HCT116 (cell line): ENCODE measurements at regions not wholly inside any gene's neighbourhood (a gene's known extent, or its start where the extent isn't known, plus 50 kb on each side); places are given as distances from the start of the nearest gene placed in this dataset.

ENCODE experiments used
- ATAC-seq: fragments of 200-7000 bp; cut with Tn5 transposase; 2 replicates; pipeline ENCODE4 v1.9.1; 2020; ENCODE audit warnings: mild to moderate bottlenecking, moderate library complexity
- BruUV-seq: library from RNA; stranded (reverse); fragments of 400-500 nt; replicated peaks from 2 replicates; lab custom pipeline; 2021; lab: Mats Ljungman, UMichigan
- CTCF ChIA-PET: fragments of 300-600 bp; sonication (Branson Sonifier 250); formaldehyde crosslinking; loops from one replicate; lab custom pipeline; 2021; ENCODE audit warnings: antibody characterized with exemption; lab: Charles Lee
- POLR2A ChIA-PET: fragments of 300-600, 350-600 bp; sonication (Branson Sonifier 250); formaldehyde crosslinking; loops from one replicate; lab custom pipeline; 2021; ENCODE audit warnings: antibody characterized with exemption; lab: Charles Lee
- RAD21 ChIA-PET, 2 experiments: fragments of 300-600 bp; sonication (Branson Sonifier 250); formaldehyde crosslinking; loops; one replicate each; lab custom pipeline; 2023; ENCODE audit warnings: low total read pairs in 2 of 2; ENCODE audit not compliant: uncharacterized antibody in 2 of 2, unreplicated experiment in 2 of 2, low non-redundant PET in 1 of 2; lab: Charles Lee
- DNase-seq: peaks from one replicate; pipeline ENCODE4 v3.0.0-alpha.2; 2010; ENCODE audit warnings: low read depth, low spot score
- H2AFZ ChIP-seq: fragments of 200-600 bp; shearing (Covaris generic), sonication (generic); 2 replicates; pipeline ENCODE4 v1.6.1; 2017; ENCODE audit warnings: low read depth, mixed run types, mixed read lengths, antibody characterized with exemption, low read length; ENCODE audit not compliant: poor library complexity, severe bottlenecking
- H3K27ac ChIP-seq: 2 replicates; pipeline ENCODE4 v1.5.1; 2012; ENCODE audit warnings: low read depth, low read length
- H3K27me3 ChIP-seq: fragments of 200-600 bp; sonication (generic); 2 replicates; pipeline ENCODE4 v1.6.1; 2016; ENCODE audit warnings: mixed run types, low read length, mixed read lengths; ENCODE audit not compliant: insufficient read depth
- H3K36me3 ChIP-seq, 2 experiments: fragments of 200-500 bp in 1 of 2; fragments of 200-600 bp in 1 of 2; sonication (Bioruptor generic) in 1 of 2; sonication (generic) in 1 of 2; 2 replicates each; pipeline versions ENCODE4 v1.5.1 to v1.6.1; 2014 to 2016; ENCODE audit warnings: low read length in 2 of 2, inconsistent platforms in 1 of 2, mixed read lengths in 1 of 2, mixed run types in 1 of 2; ENCODE audit not compliant: insufficient read depth in 2 of 2, control insufficient read depth in 1 of 2
- H3K4me1 ChIP-seq, 2 experiments: fragments of 200-600 bp in 1 of 2; sonication (generic) in 1 of 2; 2 replicates each; pipeline versions ENCODE4 v1.5.1 to v1.6.1; 2012 to 2017; ENCODE audit warnings: low read length in 2 of 2, inconsistent platforms in 1 of 2, mild to moderate bottlenecking in 1 of 2, mixed read lengths in 1 of 2, mixed run types in 1 of 2, moderate library complexity in 1 of 2; ENCODE audit not compliant: insufficient read depth in 2 of 2, control insufficient read depth in 1 of 2
- H3K4me2 ChIP-seq: fragments of 200-600 bp; sonication (generic); 2 replicates; pipeline ENCODE4 v1.6.1; 2017; ENCODE audit warnings: mixed run types, low read length, mixed read lengths
- H3K4me3 ChIP-seq, 2 experiments: fragments of 200-600 bp in 1 of 2; sonication (generic) in 1 of 2; replicated peaks in 1 of 2; 2 replicates each; pipeline ENCODE4 v1.5.1; 2011 to 2016; ENCODE audit warnings: low read length in 2 of 2, control low read depth in 1 of 2, low read depth in 1 of 2, mild to moderate bottlenecking in 1 of 2, mixed read lengths in 1 of 2, mixed run types in 1 of 2
- H3K79me2 ChIP-seq: fragments of 200-600 bp; sonication (generic); 2 replicates; pipeline ENCODE4 v1.6.1; 2017; ENCODE audit warnings: mild to moderate bottlenecking, mixed run types, low read length, moderate library complexity, mixed read lengths; ENCODE audit not compliant: insufficient read depth
- H3K9ac ChIP-seq: fragments of 200-600 bp; sonication (generic); 2 replicates; pipeline ENCODE4 v1.6.1; 2016; ENCODE audit warnings: low read length, mixed read lengths
- H3K9me2 ChIP-seq: fragments of 200-600 bp; sonication (generic), shearing (Covaris generic); 2 replicates; pipeline ENCODE4 v1.6.1; 2017; ENCODE audit warnings: mixed run types, mild to moderate bottlenecking, moderate library complexity; ENCODE audit not compliant: insufficient read depth
- H3K9me3 ChIP-seq, 2 experiments: fragments of 200-500 bp in 1 of 2; fragments of 200-600 bp in 1 of 2; sonication (Bioruptor generic) in 1 of 2; sonication (generic) in 1 of 2; 2 replicates each; pipeline ENCODE4 v1.6.1; 2014 to 2017; ENCODE audit warnings: low read length in 2 of 2, mixed read lengths in 2 of 2, inconsistent platforms in 1 of 2, low read depth in 1 of 2, mild to moderate bottlenecking in 1 of 2, mixed run types in 1 of 2, moderate library complexity in 1 of 2; ENCODE audit not compliant: control insufficient read depth in 1 of 2, insufficient read depth in 1 of 2
- H4K20me1 ChIP-seq: fragments of 200-600 bp; sonication (generic), shearing (Covaris generic); 2 replicates; pipeline ENCODE4 v1.6.1; 2017; ENCODE audit warnings: mixed run types, mild to moderate bottlenecking, moderate library complexity; ENCODE audit not compliant: insufficient read depth
- ELF1 ChIP-seq: IDR thresholded peaks from 2 replicates; pipeline ENCODE4 v1.6.1; 2012; ENCODE audit warnings: low read depth, borderline replicate concordance
- EZH2 ChIP-seq: fragments of 200-600 bp; sonication (generic); IDR thresholded peaks from 2 replicates; pipeline ENCODE4 v1.6.1; 2017; ENCODE audit warnings: antibody characterized with exemption, mixed run types
- TCF7L2 ChIP-seq: IDR thresholded peaks from 2 replicates; pipeline ENCODE4 v1.7.0; 2011; ENCODE audit warnings: borderline replicate concordance, inconsistent platforms; ENCODE audit not compliant: insufficient read depth, insufficient read length; ENCODE audit errors: extremely low read depth
- intact Hi-C: fragments of 100-400 bp; cut with micrococcal nuclease; formaldehyde crosslinking; loops from 2 replicates; pipeline ENCODE4 v1.10.0; 2022
- TF ChIP-seq, protein P1 (sequence below), 3 experiments: fragments of 200-600 bp in 1 of 3; sonication (generic) in 1 of 3; IDR thresholded peaks in 2 of 3; conservative IDR thresholded peaks in 1 of 3; 2 replicates each; pipeline ENCODE4 v1.5.1; 2012 to 2017; ENCODE audit warnings: low read depth in 2 of 3, low read length in 2 of 3, antibody characterized with exemption in 1 of 3, borderline replicate concordance in 1 of 3, control low read depth in 1 of 3, mild to moderate bottlenecking in 1 of 3, mixed read lengths in 1 of 3, mixed run types in 1 of 3, moderate library complexity in 1 of 3; ENCODE audit not compliant: insufficient read depth in 1 of 3
- TF ChIP-seq, protein P2 (sequence below): IDR thresholded peaks from 2 replicates; pipeline ENCODE4 v1.6.1; 2012
- TF ChIP-seq, protein P3 (sequence below): IDR thresholded peaks from 2 replicates; pipeline ENCODE4 v1.6.1; 2011; ENCODE audit warnings: mild to moderate bottlenecking, low read length, moderate library complexity; ENCODE audit not compliant: insufficient replicate concordance; ENCODE audit errors: extremely low read depth

DNA sequence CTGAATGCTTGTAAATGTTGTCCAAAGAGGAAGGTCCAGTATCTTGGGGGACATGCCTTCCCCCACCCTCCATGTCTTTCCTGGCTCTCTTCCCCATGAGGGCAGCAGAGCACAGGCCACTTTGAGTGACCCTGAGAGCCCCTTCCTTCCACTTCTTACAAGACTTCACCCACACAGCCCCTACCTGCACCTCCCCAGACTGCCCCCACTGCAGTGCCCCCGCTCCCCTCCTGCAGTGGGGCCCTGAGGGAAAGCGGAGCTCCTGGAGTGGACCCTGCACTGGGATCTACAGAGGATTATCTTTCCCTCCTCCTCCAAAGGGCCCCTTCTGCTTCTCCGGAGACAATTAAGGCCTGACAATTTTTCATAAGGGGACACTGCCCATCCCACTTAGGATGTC, 326.8 kb downstream of the TCERG1L start:
- no peak for DNase-seq
- no TSS peak for BruUV-seq
- Histone ChIP-seq H3K9me3 (no peaks in the 10 kb centered on the region), H3K9me2 (no peaks in the 10 kb centered on the region), H4K20me1 (no peaks in the 10 kb centered on the region), H3K79me2 (no peaks in the 10 kb centered on the region), H3K27ac (no peak overlapping the region), H2AFZ (no peak overlapping the region), H3K4me1 (no peaks in the 10 kb centered on the region), H3K4me2 (no peak overlapping the region), H3K27me3 (no peaks in the 10 kb centered on the region)
- RAD21 ChIA-PET: no interaction called here
- no peak for ATAC-seq
- CTCF ChIA-PET: no interaction called here
- POLR2A ChIA-PET: no interaction called here
- intact Hi-C loops: no loop called here
- TF ChIP-seq, protein P1, sequence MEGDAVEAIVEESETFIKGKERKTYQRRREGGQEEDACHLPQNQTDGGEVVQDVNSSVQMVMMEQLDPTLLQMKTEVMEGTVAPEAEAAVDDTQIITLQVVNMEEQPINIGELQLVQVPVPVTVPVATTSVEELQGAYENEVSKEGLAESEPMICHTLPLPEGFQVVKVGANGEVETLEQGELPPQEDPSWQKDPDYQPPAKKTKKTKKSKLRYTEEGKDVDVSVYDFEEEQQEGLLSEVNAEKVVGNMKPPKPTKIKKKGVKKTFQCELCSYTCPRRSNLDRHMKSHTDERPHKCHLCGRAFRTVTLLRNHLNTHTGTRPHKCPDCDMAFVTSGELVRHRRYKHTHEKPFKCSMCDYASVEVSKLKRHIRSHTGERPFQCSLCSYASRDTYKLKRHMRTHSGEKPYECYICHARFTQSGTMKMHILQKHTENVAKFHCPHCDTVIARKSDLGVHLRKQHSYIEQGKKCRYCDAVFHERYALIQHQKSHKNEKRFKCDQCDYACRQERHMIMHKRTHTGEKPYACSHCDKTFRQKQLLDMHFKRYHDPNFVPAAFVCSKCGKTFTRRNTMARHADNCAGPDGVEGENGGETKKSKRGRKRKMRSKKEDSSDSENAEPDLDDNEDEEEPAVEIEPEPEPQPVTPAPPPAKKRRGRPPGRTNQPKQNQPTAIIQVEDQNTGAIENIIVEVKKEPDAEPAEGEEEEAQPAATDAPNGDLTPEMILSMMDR (IDR thresholded peaks at IDR 0.05 in 2 of 3, conservative IDR thresholded peaks at IDR 0.05 in 1 of 3; ENCODE audit: borderline replicate concordance in 1 of 3, insufficient read depth in 1 of 3, low read depth in 2 of 3, low read length in 2 of 3): no peak
- TF ChIP-seq, protein P2, sequence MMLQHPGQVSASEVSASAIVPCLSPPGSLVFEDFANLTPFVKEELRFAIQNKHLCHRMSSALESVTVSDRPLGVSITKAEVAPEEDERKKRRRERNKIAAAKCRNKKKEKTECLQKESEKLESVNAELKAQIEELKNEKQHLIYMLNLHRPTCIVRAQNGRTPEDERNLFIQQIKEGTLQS: no peak
- TF ChIP-seq, all 23 proteins: peak for 0
- Histone ChIP-seq H3K9ac (no peak overlapping the region), H3K36me3 (no peaks in the 10 kb centered on the region), H3K4me3 (no peak overlapping the region)

- Histone ChIP-seq H3K27ac (no peak overlapping the region), H3K4me2 (no peak overlapping the region), H2AFZ (no peak overlapping the region), H3K4me1 (no peaks in the 10 kb centered on the region), H3K36me3 (no peaks in the 10 kb centered on the region), H3K9ac (no peak overlapping the region), H3K27me3 (no peaks in the 10 kb centered on the region), H3K4me3 (no peak overlapping the region), H3K9me2 (no peaks in the 10 kb centered on the region), H3K9me3 (no peaks in the 10 kb centered on the region), H3K79me2 (no peaks in the 10 kb centered on the region), H4K20me1 (no peaks in the 10 kb centered on the region)
- intact Hi-C loops: no loop called here
- ChIA-PET RAD21 (no interaction called here), CTCF (no interaction called here), POLR2A (no interaction called here)
- no TSS peak for BruUV-seq
- ATAC-seq: no peak
- DNase-seq: no peak
- TF ChIP-seq, protein P1 (IDR thresholded peaks at IDR 0.05 in 2 of 3, conservative IDR thresholded peaks at IDR 0.05 in 1 of 3; ENCODE audit: borderline replicate concordance in 1 of 3, insufficient read depth in 1 of 3, low read depth in 2 of 3, low read length in 2 of 3): no peak
- TF ChIP-seq TCF7L2: no peak
- no peak for TF ChIP-seq EZH2
- TF ChIP-seq ELF1: no peak
- TF ChIP-seq, protein P3, sequence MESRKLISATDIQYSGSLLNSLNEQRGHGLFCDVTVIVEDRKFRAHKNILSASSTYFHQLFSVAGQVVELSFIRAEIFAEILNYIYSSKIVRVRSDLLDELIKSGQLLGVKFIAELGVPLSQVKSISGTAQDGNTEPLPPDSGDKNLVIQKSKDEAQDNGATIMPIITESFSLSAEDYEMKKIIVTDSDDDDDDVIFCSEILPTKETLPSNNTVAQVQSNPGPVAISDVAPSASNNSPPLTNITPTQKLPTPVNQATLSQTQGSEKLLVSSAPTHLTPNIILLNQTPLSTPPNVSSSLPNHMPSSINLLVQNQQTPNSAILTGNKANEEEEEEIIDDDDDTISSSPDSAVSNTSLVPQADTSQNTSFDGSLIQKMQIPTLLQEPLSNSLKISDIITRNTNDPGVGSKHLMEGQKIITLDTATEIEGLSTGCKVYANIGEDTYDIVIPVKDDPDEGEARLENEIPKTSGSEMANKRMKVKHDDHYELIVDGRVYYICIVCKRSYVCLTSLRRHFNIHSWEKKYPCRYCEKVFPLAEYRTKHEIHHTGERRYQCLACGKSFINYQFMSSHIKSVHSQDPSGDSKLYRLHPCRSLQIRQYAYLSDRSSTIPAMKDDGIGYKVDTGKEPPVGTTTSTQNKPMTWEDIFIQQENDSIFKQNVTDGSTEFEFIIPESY: no peak
These were observed 326.3 kb downstream of the TCERG1L start for GRCh38 chr10:130985158-130985753.
